ENCODE measurements at regions not wholly inside any gene's neighbourhood (a gene's known extent, or its start where the extent isn't known, plus 50 kb on each side); places are given as distances from the start of the nearest gene placed in this dataset.
"Not testable (repeated sequence)": the region's sequence is repeated elsewhere in the genome, so short reads cannot be mapped to it uniquely, and the experiment has no call there.

GRCh38 chr4:188719794-188720193 lies 580.6 kb downstream of the TRIML1 start:
- H3K4me3 ChIP-seq (ENCODE audit: low read depth, low read length), result no peak overlapping the region

GRCh38 chr4:188722911-188723310 lies 583.7 kb downstream of the TRIML1 start:
- no peak overlapping the region for H3K4me3 ChIP-seq (ENCODE audit: low read depth, low read length)

GRCh38 chr4:188727746-188728145 lies 588.5 kb downstream of the TRIML1 start:
- H3K4me3 ChIP-seq (ENCODE audit: low read depth, low read length), result no peak overlapping the region

GRCh38 chr4:188728359-188728758 lies 589.1 kb downstream of the TRIML1 start:
- H3K4me3 ChIP-seq (ENCODE audit: low read depth, low read length), result no peak overlapping the region

- H3K4me3 ChIP-seq (ENCODE audit: low read depth, low read length), result no peak overlapping the region
These were observed 592.9 kb downstream of the TRIML1 start for GRCh38 chr4:188732131-188732530.

- no peak overlapping the region for H3K4me3 ChIP-seq (ENCODE audit: low read depth, low read length)
These were observed 595.8 kb downstream of the TRIML1 start for GRCh38 chr4:188735082-188735481.

- no peak overlapping the region for H3K4me3 ChIP-seq (ENCODE audit: low read depth, low read length)
These were observed 598.2 kb downstream of the TRIML1 start for GRCh38 chr4:188737251-188738002.

GRCh38 chr4:188738290-188738689 lies 599.0 kb downstream of the TRIML1 start:
- H3K4me3 ChIP-seq (ENCODE audit: low read depth, low read length), result peak overlapping the region; percentile 20

GRCh38 chr4:188740172-188740571 lies 600.9 kb downstream of the TRIML1 start:
- H3K4me3 ChIP-seq (ENCODE audit: low read depth, low read length), result not testable (repeated sequence)

- not testable (repeated sequence) for H3K4me3 ChIP-seq (ENCODE audit: low read depth, low read length)
These were observed 601.5 kb downstream of the TRIML1 start for GRCh38 chr4:188740791-188741190.

GRCh38 chr4:188754372-188755002 lies 615.2 kb downstream of the TRIML1 start:
- no peak overlapping the region for H3K4me3 ChIP-seq (ENCODE audit: low read depth, low read length)

GRCh38 chr4:188767496-188767895 lies 628.3 kb downstream of the TRIML1 start:
- H3K4me3 ChIP-seq (ENCODE audit: low read depth, low read length), result no peak overlapping the region

- H3K4me3 ChIP-seq (ENCODE audit: low read depth, low read length), result no peak overlapping the region
These were observed 639.7 kb downstream of the TRIML1 start for GRCh38 chr4:188778905-188779304.

- no peak overlapping the region for H3K4me3 ChIP-seq (ENCODE audit: low read depth, low read length)
These were observed 640.3 kb downstream of the TRIML1 start for GRCh38 chr4:188779581-188779980.

GRCh38 chr4:188780028-188780427 lies 640.8 kb downstream of the TRIML1 start:
- no peak overlapping the region for H3K4me3 ChIP-seq (ENCODE audit: low read depth, low read length)

GRCh38 chr4:188780686-188781085 lies 641.4 kb downstream of the TRIML1 start:
- H3K4me3 ChIP-seq (ENCODE audit: low read depth, low read length), result no peak overlapping the region

GRCh38 chr4:188781655-188782054 lies 642.4 kb downstream of the TRIML1 start:
- no peak overlapping the region for H3K4me3 ChIP-seq (ENCODE audit: low read depth, low read length)

- no peak overlapping the region for H3K4me3 ChIP-seq (ENCODE audit: low read depth, low read length)
These were observed 643.9 kb downstream of the TRIML1 start for GRCh38 chr4:188783175-188783574.

- H3K4me3 ChIP-seq (ENCODE audit: low read depth, low read length), result no peak overlapping the region
These were observed 644.4 kb downstream of the TRIML1 start for GRCh38 chr4:188783606-188784160.

- H3K4me3 ChIP-seq (ENCODE audit: low read depth, low read length), result not testable (repeated sequence)
These were observed 657.4 kb downstream of the TRIML1 start for GRCh38 chr4:188796600-188796999.

GRCh38 chr4:188797011-188797410 lies 657.8 kb downstream of the TRIML1 start:
- not testable (repeated sequence) for H3K4me3 ChIP-seq (ENCODE audit: low read depth, low read length)

- no peak overlapping the region for H3K4me3 ChIP-seq (ENCODE audit: low read depth, low read length)
These were observed 665.6 kb downstream of the TRIML1 start for GRCh38 chr4:188804861-188805260.

All from iPS-11a (cell line).